OCI-LY7 (cell line): ENCODE measurements at regions not wholly inside any gene's neighbourhood (a gene's known extent, or its start where the extent isn't known, plus 50 kb on each side); places are given as distances from the start of the nearest gene placed in this dataset.

Source experiments
- BruUV-seq: library from RNA; stranded (reverse); fragments of 400-500 nt; replicated peaks from 2 replicates; lab custom pipeline; 2021; lab: Mats Ljungman, UMichigan
- CTCF ChIA-PET: fragments of 300-600 bp; sonication (Branson Sonifier 250); formaldehyde crosslinking; loops from one replicate; lab custom pipeline; 2022; ENCODE audit warnings: antibody characterized with exemption; ENCODE audit not compliant: unreplicated experiment; lab: Charles Lee
- POLR2A ChIA-PET: fragments of 300-600 bp; sonication (Branson Sonifier 250); formaldehyde crosslinking; loops from one replicate; lab custom pipeline; 2022; ENCODE audit warnings: antibody characterized with exemption; lab: Charles Lee
- DNase-seq: peaks from one replicate; pipeline ENCODE4 v3.0.0-alpha.2; 2015; ENCODE audit warnings: low spot score
- H2AFZ ChIP-seq: fragments of 200-600 bp; sonication (generic), shearing (Covaris generic); 2 replicates; pipeline ENCODE4 v1.6.1; 2014; ENCODE audit warnings: mild to moderate bottlenecking, antibody characterized with exemption, low read length, moderate library complexity
- H3K27ac ChIP-seq: fragments of 200-600 bp; sonication (generic); 2 replicates; pipeline ENCODE4 v1.5.1; 2014; ENCODE audit warnings: mixed run types, low read depth, mild to moderate bottlenecking, moderate library complexity, low read length, inconsistent platforms; ENCODE audit not compliant: poor library complexity, severe bottlenecking
- H3K36me3 ChIP-seq: fragments of 200-600 bp; sonication (generic); 2 replicates; pipeline ENCODE4 v1.6.1; 2014; ENCODE audit warnings: mild to moderate bottlenecking, antibody characterized with exemption, low read length, moderate library complexity, mixed read lengths; ENCODE audit not compliant: insufficient read depth
- H3K4me1 ChIP-seq: fragments of 200-600 bp; sonication (generic); 2 replicates; pipeline ENCODE4 v1.5.1; 2014; ENCODE audit warnings: mild to moderate bottlenecking, low read length; ENCODE audit not compliant: insufficient read depth, poor library complexity, severe bottlenecking
- H3K4me2 ChIP-seq: fragments of 200-600 bp; sonication (generic); 2 replicates; pipeline ENCODE4 v1.6.1; 2014; ENCODE audit warnings: mild to moderate bottlenecking, low read length
- H3K4me3 ChIP-seq: fragments of 200-600 bp; sonication (generic); 2 replicates; pipeline ENCODE4 v1.5.1; 2014; ENCODE audit warnings: mild to moderate bottlenecking, low read depth, low read length; ENCODE audit not compliant: poor library complexity, severe bottlenecking
- H3K79me2 ChIP-seq: fragments of 200-600 bp; sonication (generic); 2 replicates; pipeline ENCODE4 v1.6.1; 2016; ENCODE audit warnings: low read depth, mild to moderate bottlenecking, low read length, moderate library complexity, mixed read lengths; ENCODE audit not compliant: insufficient read depth
- H3K9me2 ChIP-seq: fragments of 200-600 bp; sonication (generic); 2 replicates; pipeline ENCODE4 v1.6.1; 2016; ENCODE audit warnings: mild to moderate bottlenecking, low read length, mixed read lengths; ENCODE audit not compliant: insufficient read depth
- H3K9me3 ChIP-seq: fragments of 200-600 bp; sonication (generic); 2 replicates; pipeline ENCODE4 v1.6.1; 2014; ENCODE audit warnings: mild to moderate bottlenecking, mixed run types, low read length, mixed read lengths
- H4K20me1 ChIP-seq: fragments of 200-600 bp; sonication (generic); 2 replicates; pipeline ENCODE4 v1.6.1; 2014; ENCODE audit warnings: mild to moderate bottlenecking, antibody characterized with exemption, low read length, moderate library complexity, mixed read lengths; ENCODE audit not compliant: insufficient read depth
- CTCF ChIP-seq: fragments of 200-600 bp; sonication (generic); conservative IDR thresholded peaks from 2 replicates; pipeline ENCODE4 v1.5.1; 2014; ENCODE audit warnings: mild to moderate bottlenecking, antibody characterized with exemption, low read length, moderate library complexity, mixed read lengths
- EZH2phosphoT487 ChIP-seq: fragments of 200-600 bp; sonication (generic); IDR thresholded peaks from 2 replicates; pipeline ENCODE4 v1.6.1; 2018; ENCODE audit warnings: low read depth, borderline replicate concordance, mild to moderate bottlenecking, mixed run types, antibody characterized with exemption, low read length, moderate library complexity, mixed read lengths
- intact Hi-C: fragments of 100-400 bp; cut with micrococcal nuclease; formaldehyde crosslinking; loops from one replicate; pipeline ENCODE4 v1.10.0; 2022; ENCODE audit not compliant: unreplicated experiment

- no peak overlapping the region for H3K4me3 ChIP-seq
- H3K79me2 ChIP-seq: no peaks in the 10 kb centered on the region
- H4K20me1 ChIP-seq: no peaks in the 10 kb centered on the region
- H2AFZ ChIP-seq: no peak overlapping the region
- no peak overlapping the region for H3K27ac ChIP-seq
- intact Hi-C loops: no loop called here
- H3K4me1 ChIP-seq: no peaks in the 10 kb centered on the region
- BruUV-seq: no TSS peak
- no peaks in the 10 kb centered on the region for H3K9me2 ChIP-seq
- no peak overlapping the region for H3K4me2 ChIP-seq
- no peaks in the 10 kb centered on the region for H3K9me3 ChIP-seq
- no peak for DNase-seq
- TF ChIP-seq EZH2phosphoT487: no peak
- ChIA-PET POLR2A (no interaction called here), CTCF (no interaction called here)
- H3K36me3 ChIP-seq: no peaks in the 10 kb centered on the region
Observed at GRCh38 chr4:37015391-37015790, 229.2 kb upstream of the NWD2 start.

GRCh38 chr4:37023504-37023903 lies 221.0 kb upstream of the NWD2 start:
- BruUV-seq: no TSS peak
- intact Hi-C loops: no loop called here
- TF ChIP-seq EZH2phosphoT487: no peak
- TF ChIP-seq CTCF: no peak

GRCh38 chr4:37023996-37024395 lies 220.5 kb upstream of the NWD2 start:
- Histone ChIP-seq H3K27ac (no peak overlapping the region), H3K4me1 (no peaks in the 10 kb centered on the region), H3K4me3 (no peak overlapping the region), H3K36me3 (no peaks in the 10 kb centered on the region), H2AFZ (no peak overlapping the region), H3K4me2 (no peak overlapping the region), H3K9me2 (no peaks in the 10 kb centered on the region), H3K79me2 (no peaks in the 10 kb centered on the region), H4K20me1 (no peaks in the 10 kb centered on the region), H3K9me3 (no peaks in the 10 kb centered on the region)
- ChIA-PET POLR2A (no interaction called here), CTCF (no interaction called here)
- no TSS peak for BruUV-seq
- intact Hi-C loops: no loop called here
- no peak for TF ChIP-seq CTCF
- TF ChIP-seq EZH2phosphoT487: no peak
- DNase-seq: no peak

More at GRCh38 chr4:37023504-37023903, 221.0 kb upstream of the NWD2 start:
- Histone ChIP-seq H2AFZ (no peak overlapping the region), H3K4me2 (no peak overlapping the region), H3K27ac (no peak overlapping the region), H3K36me3 (no peaks in the 10 kb centered on the region), H3K4me3 (no peak overlapping the region), H3K9me2 (no peaks in the 10 kb centered on the region), H4K20me1 (no peaks in the 10 kb centered on the region), H3K9me3 (no peaks in the 10 kb centered on the region), H3K4me1 (no peaks in the 10 kb centered on the region), H3K79me2 (no peaks in the 10 kb centered on the region)
- DNase-seq: no peak
- ChIA-PET CTCF (no interaction called here), POLR2A (no interaction called here)
